ENCODE measurements at regions not wholly inside any gene's neighbourhood (a gene's known extent, or its start where the extent isn't known, plus 50 kb on each side); places are given as distances from the start of the nearest gene placed in this dataset.

GRCh38 chr16:60582528-60582927 is 1453.7 kb downstream of the CDH8 start:
- Histone ChIP-seq H3K4me3 (ENCODE audit: insufficient read depth, low read length, poor library complexity, severe bottlenecking) (no peak overlapping the region), H3K4me2 (ENCODE audit: low read depth, low read length, poor library complexity, severe bottlenecking) (no peak overlapping the region), H3K27me3 (ENCODE audit: low read length) (no peaks in the 10 kb centered on the region), H3K9me3 (ENCODE audit: insufficient read depth, low read length) (no peaks in the 10 kb centered on the region), H3F3A (ENCODE audit: insufficient read depth) (no peaks in the 10 kb centered on the region), H3K9me2 (replicated peaks; ENCODE audit: insufficient read depth, low read length) (no peaks in the 10 kb centered on the region), H3K9ac (ENCODE audit: low read length) (no peak overlapping the region), H3K36me3 (ENCODE audit: low read length) (no peaks in the 10 kb centered on the region), H3K79me2 (ENCODE audit: insufficient read depth, low read length) (no peaks in the 10 kb centered on the region), H4K20me1 (ENCODE audit: low read depth, low read length) (no peaks in the 10 kb centered on the region), H2AFZ (ENCODE audit: low read depth, low read length, severe bottlenecking) (no peak overlapping the region), H3K27ac (ENCODE audit: low read depth, low read length) (no peak overlapping the region)
- TF ChIP-seq CTCF (IDR thresholded peaks at IDR 0.05; ENCODE audit: insufficient read depth, low read length, poor library complexity, severe bottlenecking): no peak
- no peak for TF ChIP-seq EZH2phosphoT487 (conservative IDR thresholded peaks at IDR 0.05; ENCODE audit: low read length)

DNA sequence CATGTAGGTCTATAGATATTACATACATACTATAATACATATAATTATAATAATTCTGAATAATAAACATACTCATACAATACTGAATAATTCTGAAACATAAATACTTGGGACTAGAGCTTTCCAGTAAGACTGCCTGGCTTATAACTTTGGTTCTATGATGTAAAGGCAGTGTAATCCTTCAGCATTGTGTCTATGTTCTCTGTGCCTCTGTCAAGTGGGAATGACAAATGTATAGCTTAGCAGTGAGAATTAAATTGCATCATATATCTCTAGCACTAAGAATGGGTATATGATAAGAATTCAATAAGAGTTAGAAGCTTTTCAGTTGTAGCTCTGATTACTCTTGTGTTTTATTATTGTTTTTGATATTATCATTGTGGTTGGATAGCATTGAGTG is 1469.3 kb downstream of the CDH8 start:
- TF ChIP-seq EZH2phosphoT487 (conservative IDR thresholded peaks at IDR 0.05; ENCODE audit: low read length) (no peak), CTCF (IDR thresholded peaks at IDR 0.05; ENCODE audit: insufficient read depth, low read length, poor library complexity, severe bottlenecking) (no peak)
- no peaks in the 10 kb centered on the region for H4K20me1 ChIP-seq (ENCODE audit: low read depth, low read length)
- H3K9ac ChIP-seq (ENCODE audit: low read length): no peak overlapping the region
- no peaks in the 10 kb centered on the region for H3K79me2 ChIP-seq (ENCODE audit: insufficient read depth, low read length)
- no peaks in the 10 kb centered on the region for H3K27me3 ChIP-seq (ENCODE audit: low read length)
- no peaks in the 10 kb centered on the region for H3F3A ChIP-seq (ENCODE audit: insufficient read depth)
- 0 out of 2 replicates have a peak, but pooled peaks cover 3% of the 10 kb centered on the region for H3K9me2 ChIP-seq (replicated peaks; ENCODE audit: insufficient read depth, low read length)
- H3K4me2 ChIP-seq (ENCODE audit: low read depth, low read length, poor library complexity, severe bottlenecking): no peak overlapping the region
- no peaks in the 10 kb centered on the region for H3K36me3 ChIP-seq (ENCODE audit: low read length)
- H3K27ac ChIP-seq (ENCODE audit: low read depth, low read length): no peak overlapping the region
- no peaks in the 10 kb centered on the region for H3K9me3 ChIP-seq (ENCODE audit: insufficient read depth, low read length)
- H3K4me3 ChIP-seq (ENCODE audit: insufficient read depth, low read length, poor library complexity, severe bottlenecking): no peak overlapping the region
- H2AFZ ChIP-seq (ENCODE audit: low read depth, low read length, severe bottlenecking): no peak overlapping the region

DNA sequence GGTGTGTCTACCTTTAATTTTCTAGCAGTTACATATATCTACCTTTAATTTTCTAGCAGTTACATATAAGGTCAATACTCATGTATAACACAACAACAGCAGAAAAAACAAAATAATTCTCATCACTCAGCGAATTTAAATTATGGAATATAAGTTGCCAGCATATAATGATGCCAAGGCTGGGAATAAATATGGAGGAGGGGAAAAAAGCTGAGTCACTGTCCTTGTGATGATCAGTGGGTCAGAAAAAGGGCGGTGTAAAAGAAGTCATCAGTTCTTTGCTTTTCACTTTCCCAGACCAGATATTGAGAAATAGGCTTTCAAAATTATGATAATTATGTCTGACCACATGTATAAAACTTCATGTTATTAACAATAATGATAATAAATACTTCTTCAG is 1471.7 kb downstream of the CDH8 start:
- no peaks in the 10 kb centered on the region for H3K27me3 ChIP-seq (ENCODE audit: low read length)
- no peak overlapping the region for H3K27ac ChIP-seq (ENCODE audit: low read depth, low read length)
- H3K9me2 ChIP-seq (replicated peaks; ENCODE audit: insufficient read depth, low read length): 0 out of 2 replicates have a peak, but pooled peaks cover 3% of the 10 kb centered on the region
- H3K9ac ChIP-seq (ENCODE audit: low read length): no peak overlapping the region
- H3K4me2 ChIP-seq (ENCODE audit: low read depth, low read length, poor library complexity, severe bottlenecking): no peak overlapping the region
- H3K4me3 ChIP-seq (ENCODE audit: insufficient read depth, low read length, poor library complexity, severe bottlenecking): no peak overlapping the region
- no peaks in the 10 kb centered on the region for H3F3A ChIP-seq (ENCODE audit: insufficient read depth)
- no peaks in the 10 kb centered on the region for H3K79me2 ChIP-seq (ENCODE audit: insufficient read depth, low read length)
- no peaks in the 10 kb centered on the region for H3K9me3 ChIP-seq (ENCODE audit: insufficient read depth, low read length)
- no peaks in the 10 kb centered on the region for H3K36me3 ChIP-seq (ENCODE audit: low read length)
- no peaks in the 10 kb centered on the region for H4K20me1 ChIP-seq (ENCODE audit: low read depth, low read length)
- no peak for TF ChIP-seq EZH2phosphoT487 (conservative IDR thresholded peaks at IDR 0.05; ENCODE audit: low read length)
- no peak for TF ChIP-seq CTCF (IDR thresholded peaks at IDR 0.05; ENCODE audit: insufficient read depth, low read length, poor library complexity, severe bottlenecking)
- no peak overlapping the region for H2AFZ ChIP-seq (ENCODE audit: low read depth, low read length, severe bottlenecking)

Measured in SU-DHL-6 (cell line).